Stimulated activated naive CD8-positive, alpha-beta T cell treated with anti-CD3 and anti-CD28 coated beads, Interleukin-15, amount 100 ng/mL, for 72 hours (primary cell): ENCODE measurements at regions not wholly inside any gene's neighbourhood (a gene's known extent, or its start where the extent isn't known, plus 50 kb on each side); places are given as distances from the start of the nearest gene placed in this dataset.
"Not testable (repeated sequence)": the region's sequence is repeated elsewhere in the genome, so short reads cannot be mapped to it uniquely, and the experiment has no call there.

ENCODE experiments used
- ATAC-seq: fragments of 150-1000 bp; cut with Tn5 transposase; 2 replicates; pipeline ENCODE4 v1.10.0; 2021; ENCODE audit warnings: mild to moderate bottlenecking, moderate library complexity
- DNase-seq, 2 donors: peaks; one replicate each; pipeline ENCODE4 v3.0.0; 2021 to 2022
- H3K27ac Mint-ChIP-seq, 2 donors: one replicate each; pipeline ENCODE4 v1.8.0; 2022; ENCODE audit warnings: mild to moderate bottlenecking in 2 of 2, mixed read lengths in 2 of 2, moderate library complexity in 2 of 2
- H3K27me3 Mint-ChIP-seq: one replicate; pipeline ENCODE4 v1.8.0; 2022; ENCODE audit warnings: mixed read lengths
- H3K4me1 Mint-ChIP-seq: one replicate; pipeline ENCODE4 v1.8.0; 2022; ENCODE audit warnings: mild to moderate bottlenecking, mixed read lengths
- H3K4me3 Mint-ChIP-seq, 2 donors: one replicate each; pipeline ENCODE4 v1.8.0; 2022; ENCODE audit warnings: mild to moderate bottlenecking in 2 of 2, mixed read lengths in 2 of 2, moderate library complexity in 1 of 2
- H3K9me3 Mint-ChIP-seq, 2 donors: one replicate each; pipeline ENCODE4 v1.8.0; 2022; ENCODE audit warnings: mixed read lengths in 2 of 2

DNA sequence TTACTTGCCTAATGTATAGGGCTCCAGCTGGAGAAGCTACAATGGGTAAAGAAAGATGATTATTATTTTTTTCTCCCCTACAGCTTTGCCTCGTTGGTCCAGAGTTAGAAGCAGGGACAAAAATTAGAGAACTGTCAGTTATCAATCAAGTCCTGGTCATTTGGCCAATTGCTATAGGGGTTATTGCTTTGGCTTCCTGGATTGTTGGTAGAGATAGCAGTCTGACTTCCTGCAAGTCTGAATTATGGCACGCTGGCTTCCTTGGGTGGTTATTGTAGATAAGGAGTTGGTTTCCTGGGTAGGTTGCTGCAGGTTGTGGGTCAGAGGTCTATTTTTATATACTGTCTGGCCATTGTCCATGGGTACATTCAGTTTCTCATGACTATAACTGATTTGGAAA lies 84.7 kb upstream of the ELAC2 start:
- Mint-ChIP-seq H3K27me3 (no peaks in the 10 kb centered on the region), H3K4me3 (no peak overlapping the region), H3K27ac (no peak overlapping the region), H3K4me1 (no peaks in the 10 kb centered on the region), H3K9me3 (peaks cover 0 to 17% of the 10 kb centered on the region in 2 donors)
- ATAC-seq: no peak
- no peak for DNase-seq

DNA sequence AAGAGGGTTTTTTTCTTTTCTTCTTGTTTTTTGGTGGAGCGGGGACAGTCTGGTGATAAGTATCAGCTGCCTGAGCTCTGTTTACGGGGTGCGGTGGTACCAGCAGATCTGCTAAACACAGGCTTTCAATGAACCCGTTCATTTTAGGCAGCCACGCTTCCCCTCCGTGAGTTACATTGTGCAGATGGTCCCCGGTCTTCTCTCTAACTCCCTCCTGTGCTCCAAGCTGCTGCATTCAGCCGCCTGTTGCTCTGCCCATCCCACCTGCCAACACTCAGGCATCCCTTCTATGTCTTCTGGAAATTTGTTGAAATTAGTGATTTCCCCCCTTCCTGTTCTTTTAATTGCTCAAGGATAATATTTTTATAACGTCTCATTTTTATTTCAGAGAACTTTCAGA lies 82.1 kb upstream of the ELAC2 start:
- DNase-seq (no peak), ATAC-seq (no peak)
- Mint-ChIP-seq H3K4me1 (no peaks in the 10 kb centered on the region), H3K27me3 (peaks cover under 1% of the 10 kb centered on the region), H3K9me3 (peaks cover 0 to 17% of the 10 kb centered on the region in 2 donors), H3K27ac (no peak overlapping the region), H3K4me3 (no peak overlapping the region)

DNA sequence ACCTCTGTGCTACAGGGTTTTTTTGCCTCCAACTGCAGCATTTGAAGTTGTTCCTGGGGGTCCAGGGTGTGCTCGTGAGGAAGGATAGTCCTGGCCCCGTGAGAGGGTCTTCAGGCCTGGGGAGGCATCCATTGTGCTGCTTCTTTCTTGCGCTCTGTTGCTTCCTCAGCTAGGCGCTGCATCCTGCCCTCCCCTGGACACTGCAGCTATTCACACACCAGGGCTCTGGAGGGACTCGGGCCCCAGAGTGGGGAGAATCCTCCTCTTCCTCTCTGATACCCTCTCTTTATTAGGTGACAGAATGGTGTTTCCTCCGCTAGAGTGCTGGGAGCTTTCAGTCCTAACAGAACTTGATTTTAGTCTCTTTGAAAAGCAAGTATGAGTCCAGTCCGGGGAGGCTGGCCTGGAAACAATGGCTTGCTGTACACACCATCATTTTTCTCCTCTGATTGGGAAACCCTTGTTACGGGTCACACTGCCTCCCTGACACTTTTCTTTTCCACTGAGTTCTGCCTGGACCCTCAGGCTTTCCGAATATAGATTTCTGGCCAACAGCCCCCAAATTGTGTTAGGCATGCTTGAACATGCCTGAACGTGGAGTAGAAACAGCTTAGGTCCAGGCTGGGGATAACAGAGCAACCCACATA lies 81.4 kb upstream of the ELAC2 start:
- DNase-seq (no peak), ATAC-seq (no peak)
- H3K9me3 Mint-ChIP-seq: peaks cover 0 to 17% of the 10 kb centered on the region in 2 donors
- H3K4me3 Mint-ChIP-seq: no peak overlapping the region
- H3K27ac Mint-ChIP-seq: no peak overlapping the region
- peaks cover 6% of the 10 kb centered on the region for H3K27me3 Mint-ChIP-seq
- H3K4me1 Mint-ChIP-seq: no peaks in the 10 kb centered on the region

DNA sequence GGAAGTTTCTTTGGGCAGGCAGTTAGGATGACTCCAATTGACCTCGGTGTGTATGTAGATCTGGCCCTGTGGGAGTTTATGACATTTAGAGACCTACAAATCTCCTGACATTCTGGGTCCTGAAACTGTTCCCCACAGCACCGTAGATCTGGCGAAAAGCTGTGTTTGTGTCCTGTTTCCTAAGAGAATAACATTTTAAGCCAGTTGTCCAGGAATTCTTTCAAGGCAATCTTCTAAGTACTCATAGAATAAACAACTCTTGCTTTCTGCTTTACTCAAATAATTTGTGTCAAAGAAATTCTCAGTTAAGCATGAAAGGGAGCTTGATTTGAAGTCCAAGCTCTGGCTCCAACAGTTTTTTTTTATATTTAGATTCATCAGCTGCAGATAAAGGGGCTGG lies 78.5 kb upstream of the ELAC2 start:
- Mint-ChIP-seq H3K4me3 (no peak overlapping the region), H3K9me3 (peaks cover 0 to 1% of the 10 kb centered on the region in 2 donors), H3K27me3 (peaks cover 13% of the 10 kb centered on the region), H3K4me1 (no peaks in the 10 kb centered on the region), H3K27ac (no peak overlapping the region)
- ATAC-seq: no peak
- no peak for DNase-seq

DNA sequence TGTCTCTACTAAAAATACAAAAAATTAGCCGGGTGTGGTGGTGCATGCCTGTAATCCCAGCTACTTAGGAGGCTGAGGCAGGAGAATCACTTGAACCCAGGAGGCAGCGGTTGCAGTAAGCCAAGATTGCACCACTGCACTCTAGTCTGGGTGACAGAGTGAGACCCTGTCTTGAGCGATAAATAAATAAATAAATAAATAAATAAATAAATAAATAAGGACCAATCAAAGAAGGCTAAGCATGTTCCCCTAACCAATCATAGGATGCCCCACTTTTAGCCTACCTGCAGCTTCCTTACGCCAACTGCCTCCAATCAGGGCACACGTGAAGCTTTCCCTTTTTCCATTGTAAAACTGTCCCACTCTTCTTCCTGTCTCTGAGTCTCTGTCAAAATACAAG lies 74.2 kb upstream of the ELAC2 start:
- not testable (repeated sequence) for ATAC-seq, H3K27ac Mint-ChIP-seq, DNase-seq, H3K4me3 Mint-ChIP-seq, H3K9me3 Mint-ChIP-seq, H3K4me1 Mint-ChIP-seq
- H3K27me3 Mint-ChIP-seq: peaks cover 24% of the 10 kb centered on the region

DNA sequence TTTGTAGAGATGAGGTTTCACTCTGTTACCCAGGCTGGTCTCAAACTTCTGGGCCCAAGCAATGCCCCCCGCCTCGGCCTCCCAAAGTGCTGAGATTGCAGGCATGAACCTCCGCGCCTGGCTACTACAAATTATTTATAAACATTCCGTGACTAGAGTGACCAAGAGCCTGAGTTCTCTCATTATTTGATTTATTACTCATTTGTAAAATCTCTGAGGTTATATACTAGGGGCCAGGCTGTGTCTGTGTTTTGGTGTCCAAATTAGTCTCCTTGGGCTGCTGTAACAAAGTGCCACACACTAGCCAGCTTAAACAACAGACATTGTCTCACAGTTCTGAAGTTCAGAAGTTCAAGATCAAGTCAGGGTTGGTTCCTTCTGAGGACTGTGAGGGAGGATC lies 70.8 kb upstream of the ELAC2 start:
- ATAC-seq (no peak), DNase-seq (no peak)
- no peaks in the 10 kb centered on the region for H3K9me3 Mint-ChIP-seq
- H3K27ac Mint-ChIP-seq: peak overlapping the region in 1 of 2 donors; percentile 21
- peaks cover 27% of the 10 kb centered on the region for H3K27me3 Mint-ChIP-seq
- no peaks in the 10 kb centered on the region for H3K4me1 Mint-ChIP-seq
- H3K4me3 Mint-ChIP-seq: no peak overlapping the region

DNA sequence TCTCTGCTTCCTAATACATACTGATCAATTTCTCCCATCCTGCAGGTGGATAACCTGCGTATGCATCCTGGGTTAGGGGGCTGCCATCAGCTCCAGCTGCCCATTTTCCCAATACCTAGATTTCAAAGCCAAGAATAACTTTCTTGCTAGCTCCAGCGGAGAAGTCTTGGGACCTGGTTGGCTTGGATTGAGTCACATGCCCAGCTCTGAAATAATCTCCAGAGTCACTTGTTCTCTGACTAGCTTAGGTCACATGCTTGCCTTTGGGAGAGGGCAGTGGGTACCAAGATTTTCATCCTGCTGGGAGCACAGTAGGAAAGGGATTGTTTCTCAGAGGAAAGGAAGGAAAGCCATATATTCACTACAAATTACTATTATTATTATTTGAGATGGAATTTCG lies 70.0 kb upstream of the ELAC2 start:
- H3K4me1 Mint-ChIP-seq: no peaks in the 10 kb centered on the region
- H3K4me3 Mint-ChIP-seq: no peak overlapping the region
- DNase-seq (no peak), ATAC-seq (no peak)
- no peak overlapping the region for H3K27ac Mint-ChIP-seq
- peaks cover 32% of the 10 kb centered on the region for H3K27me3 Mint-ChIP-seq
- peaks cover 0 to 4% of the 10 kb centered on the region in 2 donors for H3K9me3 Mint-ChIP-seq

DNA sequence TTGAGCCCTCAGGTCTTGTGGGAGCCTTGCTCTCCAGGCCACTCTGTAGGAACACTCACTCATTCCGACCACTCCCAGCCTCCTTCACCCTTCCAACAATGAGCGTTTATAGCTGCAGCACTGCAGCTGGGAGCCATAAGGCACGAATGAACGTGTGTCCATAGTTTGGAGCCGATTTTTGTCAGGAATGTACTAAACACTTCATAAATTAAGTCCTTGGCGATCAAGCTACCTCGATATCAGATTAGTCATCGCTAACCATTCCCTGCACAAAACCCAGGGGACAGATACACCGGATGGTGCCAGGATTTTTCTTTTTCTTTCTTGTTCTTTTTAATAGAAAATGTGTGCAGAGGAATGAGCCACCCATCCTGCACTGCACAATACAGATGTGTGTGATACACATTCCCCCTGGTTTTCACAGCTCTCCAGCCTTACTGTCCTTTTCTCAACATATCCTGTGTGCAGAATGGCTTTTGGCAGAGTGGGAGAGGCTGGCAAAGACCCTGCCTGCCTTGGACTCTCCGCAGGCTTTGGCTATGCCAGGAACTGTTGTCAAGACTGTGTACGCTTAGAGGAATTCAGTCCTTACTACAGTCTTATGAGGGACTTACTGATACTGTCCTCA lies 68.4 kb upstream of the ELAC2 start:
- H3K9me3 Mint-ChIP-seq: peaks cover 0 to 13% of the 10 kb centered on the region in 2 donors
- H3K4me3 Mint-ChIP-seq: no peak overlapping the region
- DNase-seq (no peak), ATAC-seq (no peak)
- H3K4me1 Mint-ChIP-seq: no peaks in the 10 kb centered on the region
- H3K27ac Mint-ChIP-seq: no peak overlapping the region
- H3K27me3 Mint-ChIP-seq: peaks cover 40% of the 10 kb centered on the region

DNA sequence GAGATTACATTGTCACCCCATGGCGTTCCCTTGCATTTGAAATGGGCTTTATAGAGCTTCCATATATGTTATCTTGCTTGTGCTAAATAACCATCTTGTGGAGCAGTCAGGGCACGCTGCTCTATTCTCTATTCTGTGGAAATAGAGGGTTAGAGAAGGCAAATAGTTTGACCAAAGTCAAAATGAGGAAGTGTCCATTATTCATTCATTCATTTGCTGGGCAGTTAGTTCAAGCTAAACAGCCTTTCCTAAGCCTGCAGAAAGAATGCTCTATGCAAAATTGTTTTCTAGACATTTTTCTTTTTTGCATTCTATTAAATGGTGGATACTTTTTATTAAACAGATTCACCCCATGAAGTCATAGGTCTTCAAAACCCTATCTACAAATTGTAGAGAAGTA lies 67.8 kb upstream of the ELAC2 start:
- H3K4me1 Mint-ChIP-seq: no peaks in the 10 kb centered on the region
- no peak for DNase-seq
- H3K9me3 Mint-ChIP-seq: peaks cover 0 to 13% of the 10 kb centered on the region in 2 donors
- no peak overlapping the region for H3K4me3 Mint-ChIP-seq
- no peak for ATAC-seq
- peaks cover 33% of the 10 kb centered on the region for H3K27me3 Mint-ChIP-seq
- no peak overlapping the region for H3K27ac Mint-ChIP-seq

DNA sequence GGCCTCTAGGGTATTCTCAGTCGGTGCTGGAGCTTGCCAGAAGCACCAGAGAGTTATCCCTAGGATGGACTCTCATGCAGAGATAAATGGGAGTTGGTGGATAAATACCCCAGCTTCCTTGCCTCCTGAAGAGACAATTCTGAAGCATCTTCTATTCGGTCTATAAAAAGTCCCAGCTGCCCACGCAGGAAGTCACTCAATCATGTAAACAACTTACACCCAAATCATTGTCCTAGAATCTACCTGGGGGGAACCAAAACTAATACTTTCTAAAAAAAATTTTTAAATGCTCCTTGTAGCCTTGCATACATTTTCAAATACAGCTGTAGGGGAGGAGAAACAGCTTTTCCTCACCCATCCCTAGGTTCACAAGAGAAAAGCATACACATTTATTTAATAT lies 66.6 kb upstream of the ELAC2 start:
- DNase-seq (no peak), ATAC-seq (no peak)
- no peaks in the 10 kb centered on the region for H3K4me1 Mint-ChIP-seq
- peaks cover 30% of the 10 kb centered on the region for H3K27me3 Mint-ChIP-seq
- H3K4me3 Mint-ChIP-seq: no peak overlapping the region
- H3K9me3 Mint-ChIP-seq: peaks cover 0 to 13% of the 10 kb centered on the region in 2 donors
- H3K27ac Mint-ChIP-seq: peak overlapping the region in 1 of 2 donors; percentile 23

DNA sequence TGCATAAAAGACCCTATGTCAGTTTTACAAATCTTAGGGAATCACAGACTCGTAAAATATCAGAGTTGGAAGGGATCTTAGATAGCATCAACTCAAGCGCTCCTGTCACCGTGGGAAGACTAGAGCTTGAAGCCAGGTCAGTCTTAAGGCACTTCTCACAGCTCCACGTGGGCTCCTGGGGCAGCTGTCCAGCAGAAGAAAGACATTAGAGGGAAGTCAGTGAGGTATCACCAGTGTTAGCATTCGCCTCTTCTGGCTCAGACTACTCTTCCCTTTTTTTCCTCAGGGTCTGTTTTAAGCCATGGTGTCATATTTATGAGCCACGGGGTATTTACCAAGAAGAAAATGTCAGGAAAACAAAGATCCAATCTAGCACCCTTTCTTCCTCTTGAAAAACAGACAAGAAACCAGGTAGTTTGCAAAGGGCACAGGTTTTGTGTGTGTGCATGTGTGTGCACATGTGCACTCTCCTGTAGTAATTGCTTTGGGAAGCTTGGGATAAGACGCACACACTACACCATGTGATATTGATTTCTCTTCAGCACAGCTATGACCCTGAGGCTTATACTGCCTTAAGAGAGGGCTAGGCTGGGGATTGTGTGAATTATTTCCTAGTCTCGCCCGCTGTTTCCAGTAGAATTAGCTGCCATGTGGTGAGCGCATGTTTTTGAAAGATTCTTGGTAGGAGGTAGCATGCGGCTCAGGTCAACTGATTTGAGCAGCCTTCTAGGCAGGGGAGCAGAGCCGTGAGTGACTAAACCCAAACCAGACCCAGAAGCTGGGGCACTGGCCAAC lies 61.0 kb upstream of the ELAC2 start:
- DNase-seq: no peak
- peaks cover 0 to 13% of the 10 kb centered on the region in 2 donors for H3K9me3 Mint-ChIP-seq
- H3K27ac Mint-ChIP-seq: no peak overlapping the region
- ATAC-seq: no peak
- no peaks in the 10 kb centered on the region for H3K4me1 Mint-ChIP-seq
- no peak overlapping the region for H3K4me3 Mint-ChIP-seq
- H3K27me3 Mint-ChIP-seq: peaks cover 20% of the 10 kb centered on the region

DNA sequence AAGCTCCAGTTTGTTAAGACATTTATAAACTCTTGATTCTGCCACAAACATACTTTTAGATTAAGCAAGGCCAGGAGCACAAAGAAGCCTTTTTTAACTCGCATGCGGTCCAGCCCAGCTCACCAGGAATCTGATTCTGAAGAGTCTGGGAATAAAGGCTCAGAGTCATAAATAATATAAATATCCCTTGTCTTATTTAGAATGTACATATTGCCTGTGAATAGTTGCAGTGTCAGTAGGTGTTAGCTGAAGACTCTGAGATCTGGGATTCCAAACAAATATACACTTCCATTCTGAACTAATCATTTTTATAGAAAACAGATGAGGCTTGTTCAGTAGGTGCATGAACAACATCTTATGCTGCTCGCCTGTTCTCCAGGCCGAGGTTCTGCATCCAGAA lies 59.1 kb upstream of the ELAC2 start:
- H3K4me1 Mint-ChIP-seq: no peaks in the 10 kb centered on the region
- DNase-seq (no peak), ATAC-seq (no peak)
- no peak overlapping the region for H3K4me3 Mint-ChIP-seq
- peaks cover 18% of the 10 kb centered on the region for H3K27me3 Mint-ChIP-seq
- no peaks in the 10 kb centered on the region for H3K9me3 Mint-ChIP-seq
- H3K27ac Mint-ChIP-seq: no peak overlapping the region

DNA sequence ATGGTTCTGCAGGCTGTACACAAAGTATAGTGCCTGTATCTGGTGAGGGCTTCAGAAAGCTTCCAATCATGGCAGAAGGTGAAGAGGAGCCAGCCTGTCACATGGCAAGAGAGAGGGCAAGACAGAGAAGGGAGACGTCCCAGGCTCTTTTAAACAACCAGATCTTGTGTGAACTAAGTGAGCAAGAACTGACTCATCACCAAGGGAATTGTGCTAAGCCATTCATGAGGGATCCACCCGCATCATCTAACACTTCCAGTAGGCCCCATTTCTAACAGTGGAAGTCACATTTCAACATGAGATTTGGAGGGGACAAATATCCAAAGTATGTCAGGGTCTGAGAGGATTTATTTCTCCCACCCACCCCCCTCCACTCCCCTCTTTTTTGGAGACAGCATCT lies 56.2 kb upstream of the ELAC2 start:
- no peak for ATAC-seq

DNA sequence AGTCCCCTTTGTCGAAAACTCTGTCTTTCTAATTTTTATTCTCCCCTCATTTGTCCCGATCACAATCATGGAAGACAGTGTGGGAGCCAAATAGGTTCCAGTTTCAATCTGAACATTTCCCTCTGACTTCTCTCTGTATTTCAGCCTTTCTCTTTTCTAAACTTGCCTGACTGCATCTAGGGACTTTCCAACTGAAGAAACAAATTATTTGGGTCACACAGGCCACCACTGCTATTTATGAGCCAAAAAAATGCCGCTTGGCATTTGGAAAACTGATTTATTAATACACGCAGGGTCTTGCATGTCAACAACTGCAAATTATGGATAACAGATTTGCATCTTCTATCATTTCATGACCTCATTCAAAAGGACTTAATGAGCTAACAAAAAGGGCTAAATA lies 55.2 kb upstream of the ELAC2 start:
- Mint-ChIP-seq H3K27me3 (peaks cover 21% of the 10 kb centered on the region), H3K27ac (no peak overlapping the region), H3K9me3 (peaks cover 0 to 3% of the 10 kb centered on the region in 2 donors), H3K4me3 (no peak overlapping the region), H3K4me1 (no peaks in the 10 kb centered on the region)
- DNase-seq (no peak), ATAC-seq (no peak)

More for the DNA sequence above, 56.2 kb upstream of the ELAC2 start:
- H3K27ac Mint-ChIP-seq: no peak overlapping the region
- no peaks in the 10 kb centered on the region for H3K4me1 Mint-ChIP-seq
- DNase-seq: no peak
- no peaks in the 10 kb centered on the region for H3K9me3 Mint-ChIP-seq
- peaks cover 21% of the 10 kb centered on the region for H3K27me3 Mint-ChIP-seq
- no peak overlapping the region for H3K4me3 Mint-ChIP-seq

DNA sequence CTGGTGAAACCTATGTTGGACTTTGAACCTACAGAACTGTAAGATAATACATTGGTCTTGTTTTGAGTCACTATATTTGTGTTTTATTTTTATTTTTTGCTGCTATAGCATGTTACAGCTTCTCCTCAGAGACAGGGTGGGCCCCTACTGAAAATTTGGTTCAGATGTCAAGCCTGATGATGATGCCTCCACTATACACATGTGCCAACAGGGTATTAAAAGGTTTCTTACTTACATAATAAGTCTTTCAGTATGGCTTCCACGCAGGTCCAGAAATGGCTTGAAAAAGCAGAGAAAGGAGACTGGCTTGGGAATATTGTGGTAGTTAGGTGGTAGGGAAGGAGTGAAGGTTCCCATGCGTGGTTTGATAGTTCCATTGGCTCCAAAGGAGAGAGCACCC lies 52.9 kb upstream of the ELAC2 start:
- no peaks in the 10 kb centered on the region for H3K4me1 Mint-ChIP-seq
- H3K4me3 Mint-ChIP-seq: no peak overlapping the region
- peaks cover 0 to 7% of the 10 kb centered on the region in 2 donors for H3K9me3 Mint-ChIP-seq
- peaks cover 21% of the 10 kb centered on the region for H3K27me3 Mint-ChIP-seq
- DNase-seq (no peak), ATAC-seq (no peak)
- no peak overlapping the region for H3K27ac Mint-ChIP-seq

DNA sequence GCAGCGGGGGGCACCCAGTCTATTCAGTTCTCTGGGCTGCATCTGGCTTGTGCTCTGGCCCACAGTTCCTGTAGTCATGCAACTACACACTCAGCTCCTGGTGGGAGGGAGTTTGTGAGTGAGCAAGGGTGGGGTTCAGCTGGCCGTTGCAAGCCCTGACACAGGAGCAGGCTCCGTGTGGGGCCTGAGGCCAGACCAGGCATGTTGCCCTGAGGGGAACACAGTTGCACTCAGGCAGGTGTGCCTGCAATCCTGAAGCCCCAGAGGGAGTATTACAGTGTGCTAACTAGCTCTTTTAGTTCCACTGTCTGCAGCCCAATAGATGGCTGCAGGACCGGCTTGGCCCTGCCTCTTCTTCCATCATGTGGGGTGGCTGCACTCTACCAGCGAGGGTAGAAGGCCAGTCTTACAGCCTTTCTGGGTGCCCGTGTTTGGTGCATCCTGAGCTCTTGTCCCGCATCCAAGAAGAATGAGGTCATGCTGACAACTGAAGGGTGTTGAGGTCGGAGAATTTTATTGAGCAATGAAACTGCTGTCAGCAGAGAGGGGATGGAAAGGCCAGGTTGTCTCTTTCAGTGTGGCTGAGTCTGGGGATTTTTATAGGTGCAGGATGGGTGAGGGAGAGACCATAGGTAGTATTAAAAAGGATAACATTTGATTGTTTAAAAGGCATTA lies 49.9 kb upstream of the ELAC2 start:
- H3K27ac Mint-ChIP-seq: no peak overlapping the region
- H3K9me3 Mint-ChIP-seq: peaks cover 0 to 7% of the 10 kb centered on the region in 2 donors
- no peak for ATAC-seq
- no peak for DNase-seq
- H3K4me3 Mint-ChIP-seq: no peak overlapping the region
- no peaks in the 10 kb centered on the region for H3K4me1 Mint-ChIP-seq
- H3K27me3 Mint-ChIP-seq: peaks cover 23% of the 10 kb centered on the region
